Esophagus muscularis mucosa (tissue), 4 donors: ENCODE measurements at regions not wholly inside any gene's neighbourhood (a gene's known extent, or its start where the extent isn't known, plus 50 kb on each side); places are given as distances from the start of the nearest gene placed in this dataset.

Experiments
- CTCF ChIP-seq, 3 experiments: fragments of 200-600 bp in 2 of 3; fragments of 450-650 bp in 1 of 3; sonication (generic) in 2 of 3; IDR thresholded peaks; one replicate each; pipeline ENCODE4 v1.5.1; 2017 to 2019; ENCODE audit warnings: antibody characterized with exemption in 3 of 3, mild to moderate bottlenecking in 2 of 3, moderate library complexity in 1 of 3
- EP300 ChIP-seq: sonication (generic); formaldehyde crosslinking; IDR thresholded peaks from one replicate; pipeline ENCODE4 v1.6.1; 2017; ENCODE audit warnings: antibody characterized with exemption
- POLR2A ChIP-seq: fragments of 450-650 bp; IDR thresholded peaks from one replicate; pipeline ENCODE4 v1.6.1; 2017; ENCODE audit warnings: antibody characterized with exemption, moderate library complexity, mild to moderate bottlenecking, low read depth
- POLR2AphosphoS5 ChIP-seq, 2 donors: sonication (generic); formaldehyde crosslinking; IDR thresholded peaks; one replicate each; pipeline ENCODE4 v1.6.1; 2017; ENCODE audit warnings: antibody characterized with exemption in 2 of 2

DNA sequence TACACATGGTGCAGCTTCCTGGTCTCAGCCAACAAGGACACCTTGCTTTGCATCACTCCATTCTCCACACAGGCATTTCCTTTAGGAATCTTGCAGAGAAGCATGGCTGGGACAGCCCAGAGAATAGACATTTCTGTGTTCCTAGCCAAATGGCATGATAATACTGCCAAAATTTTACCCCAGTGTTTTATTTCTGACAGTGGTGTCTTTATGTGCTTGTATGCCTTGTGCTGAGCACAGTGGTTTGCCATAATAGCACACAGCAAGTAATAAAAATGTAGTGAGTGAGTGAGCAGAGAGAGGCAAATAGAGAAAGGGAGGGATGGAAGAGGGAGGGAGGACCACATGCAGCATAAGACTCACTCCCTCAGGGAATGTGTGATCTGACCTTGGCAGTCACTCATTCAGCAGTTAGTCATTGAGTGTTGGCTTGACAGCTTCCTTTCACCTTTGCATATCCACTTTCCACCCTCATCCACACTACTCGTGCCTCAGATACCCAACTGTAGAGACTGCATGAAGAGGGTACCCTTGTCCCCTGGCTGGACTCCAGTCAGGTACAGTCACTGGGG is 212.8 kb upstream of the CCDC196 start:
- TF ChIP-seq POLR2A (no peak), CTCF (IDR thresholded peaks at IDR 0.05) (no peak), POLR2AphosphoS5 (IDR thresholded peaks at IDR 0.05) (no peak), EP300 (no peak)
